ENCODE measurements at regions not wholly inside any gene's neighbourhood (a gene's known extent, or its start where the extent isn't known, plus 50 kb on each side); places are given as distances from the start of the nearest gene placed in this dataset.

DNA sequence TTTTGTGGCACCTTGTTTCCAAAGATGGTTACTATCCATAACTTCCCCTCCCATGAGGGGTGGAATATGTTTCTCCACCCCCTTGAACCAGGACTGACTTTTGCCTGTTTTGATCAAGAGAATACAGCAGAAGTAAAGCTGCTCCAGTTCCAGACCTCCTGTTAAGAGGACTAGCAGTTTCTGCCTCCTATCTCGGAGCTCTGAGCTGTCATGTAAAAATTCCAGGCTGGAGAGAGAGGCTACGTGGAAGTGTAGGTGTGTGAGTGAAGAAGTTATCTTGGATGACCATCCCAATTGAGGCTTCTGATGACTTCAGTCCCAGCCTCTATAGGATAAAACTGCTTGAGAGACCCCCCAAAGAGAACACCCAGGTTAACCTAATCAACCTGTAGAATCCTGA lies 511.7 kb upstream of the IMPG1 start:
- TF ChIP-seq POLR2A (IDR thresholded peaks at IDR 0.05), result no peak
- TF ChIP-seq, protein P1, sequence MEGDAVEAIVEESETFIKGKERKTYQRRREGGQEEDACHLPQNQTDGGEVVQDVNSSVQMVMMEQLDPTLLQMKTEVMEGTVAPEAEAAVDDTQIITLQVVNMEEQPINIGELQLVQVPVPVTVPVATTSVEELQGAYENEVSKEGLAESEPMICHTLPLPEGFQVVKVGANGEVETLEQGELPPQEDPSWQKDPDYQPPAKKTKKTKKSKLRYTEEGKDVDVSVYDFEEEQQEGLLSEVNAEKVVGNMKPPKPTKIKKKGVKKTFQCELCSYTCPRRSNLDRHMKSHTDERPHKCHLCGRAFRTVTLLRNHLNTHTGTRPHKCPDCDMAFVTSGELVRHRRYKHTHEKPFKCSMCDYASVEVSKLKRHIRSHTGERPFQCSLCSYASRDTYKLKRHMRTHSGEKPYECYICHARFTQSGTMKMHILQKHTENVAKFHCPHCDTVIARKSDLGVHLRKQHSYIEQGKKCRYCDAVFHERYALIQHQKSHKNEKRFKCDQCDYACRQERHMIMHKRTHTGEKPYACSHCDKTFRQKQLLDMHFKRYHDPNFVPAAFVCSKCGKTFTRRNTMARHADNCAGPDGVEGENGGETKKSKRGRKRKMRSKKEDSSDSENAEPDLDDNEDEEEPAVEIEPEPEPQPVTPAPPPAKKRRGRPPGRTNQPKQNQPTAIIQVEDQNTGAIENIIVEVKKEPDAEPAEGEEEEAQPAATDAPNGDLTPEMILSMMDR (IDR thresholded peaks at IDR 0.05), result no peak
